Activated T-helper 1 cell treated with anti-CD3 and anti-CD28 coated beads, Interleukin-12 subunit alpha, Interleukin-12 subunit beta, Interleukin-2, Interleukin-4 antibody, amounts not matched to agents 30 ng/mL and 10 ng/mL and 1 ng/mL, durations not matched to agents 14 hours and 24 hours and 36 hours (primary cell): ENCODE measurements at regions not wholly inside any gene's neighbourhood (a gene's known extent, or its start where the extent isn't known, plus 50 kb on each side); places are given as distances from the start of the nearest gene placed in this dataset.

Experiments
- DNase-seq: peaks from one replicate; pipeline ENCODE4 v3.0.0; 2021; ENCODE audit warnings: low spot score
- H3K27ac Mint-ChIP-seq: one replicate; pipeline ENCODE4 v1.8.0; 2021; ENCODE audit warnings: mild to moderate bottlenecking, mixed read lengths
- H3K27me3 Mint-ChIP-seq: one replicate; pipeline ENCODE4 v1.8.0; 2022; ENCODE audit warnings: mild to moderate bottlenecking, moderate library complexity, mixed read lengths; ENCODE audit not compliant: insufficient read depth
- H3K36me3 Mint-ChIP-seq: one replicate; pipeline ENCODE4 v1.8.0; 2021; ENCODE audit warnings: low read depth, mixed read lengths
- H3K4me1 Mint-ChIP-seq: one replicate; pipeline ENCODE4 v1.8.0; 2021; ENCODE audit warnings: low read depth, mixed read lengths
- H3K4me3 Mint-ChIP-seq: one replicate; pipeline ENCODE4 v1.8.0; 2021; ENCODE audit warnings: mild to moderate bottlenecking, moderate library complexity, mixed read lengths
- H3K9me3 Mint-ChIP-seq: one replicate; pipeline ENCODE4 v1.8.0; 2021; ENCODE audit warnings: mixed read lengths
- intact Hi-C: fragments of 100-400 bp; cut with micrococcal nuclease; formaldehyde crosslinking; loops from one replicate; pipeline ENCODE4 v1.15.1; 2024

- H3K9me3 Mint-ChIP-seq = peaks cover 6% of the 10 kb centered on the region
- no peaks in the 10 kb centered on the region for H3K4me1 Mint-ChIP-seq
- no peak overlapping the region for H3K27ac Mint-ChIP-seq
- H3K27me3 Mint-ChIP-seq = no peaks in the 10 kb centered on the region
- H3K36me3 Mint-ChIP-seq = no peaks in the 10 kb centered on the region
- H3K4me3 Mint-ChIP-seq = no peak overlapping the region
- no peak for DNase-seq
- intact Hi-C loops = no loop called here
These were observed 621.7 kb downstream of the SEMA5A start for GRCh38 chr5:8924054-8924793.

GRCh38 chr5:8930021-8930420 lies 615.9 kb downstream of the SEMA5A start:
- Mint-ChIP-seq H3K27ac (no peak overlapping the region), H3K36me3 (peaks cover 2% of the 10 kb centered on the region), H3K4me1 (no peaks in the 10 kb centered on the region), H3K4me3 (no peak overlapping the region), H3K27me3 (no peaks in the 10 kb centered on the region), H3K9me3 (peaks cover 28% of the 10 kb centered on the region)
- DNase-seq = no peak
- intact Hi-C loops = no loop called here

GRCh38 chr5:8934455-8934854 lies 611.4 kb downstream of the SEMA5A start:
- H3K4me1 Mint-ChIP-seq = no peaks in the 10 kb centered on the region
- H3K9me3 Mint-ChIP-seq = peaks cover 46% of the 10 kb centered on the region
- no peaks in the 10 kb centered on the region for H3K27me3 Mint-ChIP-seq
- peaks cover 2% of the 10 kb centered on the region for H3K36me3 Mint-ChIP-seq
- H3K27ac Mint-ChIP-seq = no peak overlapping the region
- DNase-seq = no peak
- H3K4me3 Mint-ChIP-seq = no peak overlapping the region
- intact Hi-C loops = no loop called here

GRCh38 chr5:8940934-8941333 lies 604.9 kb downstream of the SEMA5A start:
- no peak for DNase-seq
- peaks cover 39% of the 10 kb centered on the region for H3K9me3 Mint-ChIP-seq
- no peak overlapping the region for H3K27ac Mint-ChIP-seq
- H3K27me3 Mint-ChIP-seq = no peaks in the 10 kb centered on the region
- H3K36me3 Mint-ChIP-seq = no peaks in the 10 kb centered on the region
- intact Hi-C loops = no loop called here
- no peaks in the 10 kb centered on the region for H3K4me1 Mint-ChIP-seq
- H3K4me3 Mint-ChIP-seq = no peak overlapping the region

- H3K27me3 Mint-ChIP-seq = no peaks in the 10 kb centered on the region
- H3K4me1 Mint-ChIP-seq = no peaks in the 10 kb centered on the region
- H3K9me3 Mint-ChIP-seq = peaks cover 29% of the 10 kb centered on the region
- no peak for DNase-seq
- intact Hi-C loops = no loop called here
- H3K27ac Mint-ChIP-seq = no peak overlapping the region
- H3K4me3 Mint-ChIP-seq = no peak overlapping the region
- no peaks in the 10 kb centered on the region for H3K36me3 Mint-ChIP-seq
These were observed 602.6 kb downstream of the SEMA5A start for GRCh38 chr5:8943301-8943700.

- H3K27ac Mint-ChIP-seq = no peak overlapping the region
- H3K9me3 Mint-ChIP-seq = peaks cover 23% of the 10 kb centered on the region
- H3K4me3 Mint-ChIP-seq = no peak overlapping the region
- H3K27me3 Mint-ChIP-seq = no peaks in the 10 kb centered on the region
- intact Hi-C loops = no loop called here
- no peaks in the 10 kb centered on the region for H3K4me1 Mint-ChIP-seq
- DNase-seq = no peak
- H3K36me3 Mint-ChIP-seq = no peaks in the 10 kb centered on the region
These were observed 601.9 kb downstream of the SEMA5A start for GRCh38 chr5:8944005-8944404.

- Mint-ChIP-seq H3K36me3 (no peaks in the 10 kb centered on the region), H3K27ac (no peak overlapping the region), H3K4me1 (no peaks in the 10 kb centered on the region), H3K4me3 (no peak overlapping the region), H3K27me3 (no peaks in the 10 kb centered on the region), H3K9me3 (peaks cover 6% of the 10 kb centered on the region)
- DNase-seq = no peak
- intact Hi-C loops = no loop called here
These were observed 599.9 kb downstream of the SEMA5A start for GRCh38 chr5:8945972-8946371.

- Mint-ChIP-seq H3K4me3 (no peak overlapping the region), H3K27me3 (no peaks in the 10 kb centered on the region), H3K4me1 (no peaks in the 10 kb centered on the region), H3K27ac (no peak overlapping the region), H3K36me3 (no peaks in the 10 kb centered on the region), H3K9me3 (no peaks in the 10 kb centered on the region)
- DNase-seq = no peak
- intact Hi-C loops = no loop called here
These were observed 596.0 kb downstream of the SEMA5A start for GRCh38 chr5:8949908-8950307.

GRCh38 chr5:8952147-8952546 lies 593.7 kb downstream of the SEMA5A start:
- Mint-ChIP-seq H3K4me3 (no peak overlapping the region), H3K9me3 (no peaks in the 10 kb centered on the region), H3K27me3 (no peaks in the 10 kb centered on the region), H3K4me1 (no peaks in the 10 kb centered on the region), H3K27ac (no peak overlapping the region), H3K36me3 (no peaks in the 10 kb centered on the region)
- DNase-seq = no peak
- intact Hi-C loops = no loop called here

- Mint-ChIP-seq H3K9me3 (no peaks in the 10 kb centered on the region), H3K4me1 (no peaks in the 10 kb centered on the region), H3K4me3 (no peak overlapping the region), H3K27ac (no peak overlapping the region), H3K36me3 (no peaks in the 10 kb centered on the region), H3K27me3 (no peaks in the 10 kb centered on the region)
- DNase-seq = no peak
- intact Hi-C loops = no loop called here
These were observed 592.9 kb downstream of the SEMA5A start for GRCh38 chr5:8953016-8953415.

- Mint-ChIP-seq H3K4me1 (no peaks in the 10 kb centered on the region), H3K36me3 (no peaks in the 10 kb centered on the region)
These were observed 591.9 kb downstream of the SEMA5A start for GRCh38 chr5:8953911-8954438.

GRCh38 chr5:8954801-8955200 lies 591.1 kb downstream of the SEMA5A start:
- Mint-ChIP-seq H3K4me1 (no peaks in the 10 kb centered on the region), H3K27ac (no peak overlapping the region), H3K9me3 (peaks cover 5% of the 10 kb centered on the region), H3K36me3 (no peaks in the 10 kb centered on the region), H3K4me3 (no peak overlapping the region), H3K27me3 (no peaks in the 10 kb centered on the region)
- intact Hi-C loops = no loop called here
- no peak for DNase-seq

More at GRCh38 chr5:8953911-8954438, 591.9 kb downstream of the SEMA5A start:
- no peak overlapping the region for H3K27ac Mint-ChIP-seq
- intact Hi-C loops = no loop called here
- H3K4me3 Mint-ChIP-seq = no peak overlapping the region
- H3K27me3 Mint-ChIP-seq = no peaks in the 10 kb centered on the region
- no peak for DNase-seq
- peaks cover 5% of the 10 kb centered on the region for H3K9me3 Mint-ChIP-seq

- no peaks in the 10 kb centered on the region for H3K4me1 Mint-ChIP-seq
- no peaks in the 10 kb centered on the region for H3K36me3 Mint-ChIP-seq
- peaks cover 10% of the 10 kb centered on the region for H3K9me3 Mint-ChIP-seq
- no peak overlapping the region for H3K4me3 Mint-ChIP-seq
- no peaks in the 10 kb centered on the region for H3K27me3 Mint-ChIP-seq
- no peak for DNase-seq
- H3K27ac Mint-ChIP-seq = no peak overlapping the region
- intact Hi-C loops = no loop called here
These were observed 589.2 kb downstream of the SEMA5A start for GRCh38 chr5:8956659-8957058.

- no peak for DNase-seq
- peaks cover 15% of the 10 kb centered on the region for H3K9me3 Mint-ChIP-seq
- no peaks in the 10 kb centered on the region for H3K27me3 Mint-ChIP-seq
- H3K27ac Mint-ChIP-seq = no peak overlapping the region
- no peak overlapping the region for H3K4me3 Mint-ChIP-seq
- intact Hi-C loops = no loop called here
- H3K4me1 Mint-ChIP-seq = no peaks in the 10 kb centered on the region
- H3K36me3 Mint-ChIP-seq = no peaks in the 10 kb centered on the region
These were observed 587.3 kb downstream of the SEMA5A start for GRCh38 chr5:8958602-8959001.
